ENCODE measurements at regions not wholly inside any gene's neighbourhood (a gene's known extent, or its start where the extent isn't known, plus 50 kb on each side); places are given as distances from the start of the nearest gene placed in this dataset.

DNA sequence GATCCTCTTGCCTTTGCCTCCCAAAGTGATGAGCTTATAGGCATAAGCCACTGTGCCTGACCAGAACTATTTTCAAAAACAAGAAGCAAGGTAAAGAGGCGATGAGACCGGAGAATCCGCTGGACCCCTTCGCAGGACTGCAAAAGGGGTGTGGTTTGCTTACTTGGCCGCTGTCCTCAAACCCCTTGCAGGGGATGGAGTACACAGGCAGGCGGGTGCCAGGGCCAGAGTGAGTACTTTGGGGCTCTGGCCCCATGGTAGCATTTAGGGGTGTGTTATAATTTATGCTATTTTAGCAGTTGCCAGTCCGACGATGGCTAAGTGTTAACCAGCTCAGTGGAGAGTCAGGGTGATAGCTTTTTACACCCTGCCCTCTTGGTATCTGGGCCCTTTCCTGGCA, 1454.9 kb downstream of the HACE1 start:
- TF ChIP-seq, protein P1, sequence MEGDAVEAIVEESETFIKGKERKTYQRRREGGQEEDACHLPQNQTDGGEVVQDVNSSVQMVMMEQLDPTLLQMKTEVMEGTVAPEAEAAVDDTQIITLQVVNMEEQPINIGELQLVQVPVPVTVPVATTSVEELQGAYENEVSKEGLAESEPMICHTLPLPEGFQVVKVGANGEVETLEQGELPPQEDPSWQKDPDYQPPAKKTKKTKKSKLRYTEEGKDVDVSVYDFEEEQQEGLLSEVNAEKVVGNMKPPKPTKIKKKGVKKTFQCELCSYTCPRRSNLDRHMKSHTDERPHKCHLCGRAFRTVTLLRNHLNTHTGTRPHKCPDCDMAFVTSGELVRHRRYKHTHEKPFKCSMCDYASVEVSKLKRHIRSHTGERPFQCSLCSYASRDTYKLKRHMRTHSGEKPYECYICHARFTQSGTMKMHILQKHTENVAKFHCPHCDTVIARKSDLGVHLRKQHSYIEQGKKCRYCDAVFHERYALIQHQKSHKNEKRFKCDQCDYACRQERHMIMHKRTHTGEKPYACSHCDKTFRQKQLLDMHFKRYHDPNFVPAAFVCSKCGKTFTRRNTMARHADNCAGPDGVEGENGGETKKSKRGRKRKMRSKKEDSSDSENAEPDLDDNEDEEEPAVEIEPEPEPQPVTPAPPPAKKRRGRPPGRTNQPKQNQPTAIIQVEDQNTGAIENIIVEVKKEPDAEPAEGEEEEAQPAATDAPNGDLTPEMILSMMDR (IDR thresholded peaks at IDR 0.05) = no peak
- no peak for TF ChIP-seq POLR2A (IDR thresholded peaks at IDR 0.05)

Measured in testis (tissue), 2 donors.